ENCODE measurements at regions not wholly inside any gene's neighbourhood (a gene's known extent, or its start where the extent isn't known, plus 50 kb on each side); places are given as distances from the start of the nearest gene placed in this dataset.
"Not testable (repeated sequence)": the region's sequence is repeated elsewhere in the genome, so short reads cannot be mapped to it uniquely, and the experiment has no call there.

DNA sequence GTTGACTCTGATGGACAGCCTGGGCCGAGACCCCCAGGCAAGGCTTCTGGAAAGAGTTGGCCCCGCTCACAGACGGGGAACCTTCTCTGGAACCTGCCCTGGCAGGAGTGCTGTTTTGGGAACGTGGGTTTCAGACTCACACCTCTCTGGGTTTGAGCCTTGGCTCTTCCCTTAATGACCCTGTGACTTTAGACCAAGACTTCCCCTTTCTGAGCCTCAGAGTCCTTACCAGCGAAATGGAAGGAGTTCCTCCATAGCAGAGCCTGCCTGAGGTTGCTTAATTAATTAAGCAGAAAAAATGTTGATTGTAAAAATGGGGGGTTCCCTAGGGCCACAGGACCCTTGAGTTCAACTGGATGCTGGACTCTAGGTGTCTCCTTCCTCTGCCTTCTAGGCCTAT lies 408.2 kb downstream of the SEC14L1 start:
- DNase-seq (ENCODE audit: low read depth) = no peak

DNA sequence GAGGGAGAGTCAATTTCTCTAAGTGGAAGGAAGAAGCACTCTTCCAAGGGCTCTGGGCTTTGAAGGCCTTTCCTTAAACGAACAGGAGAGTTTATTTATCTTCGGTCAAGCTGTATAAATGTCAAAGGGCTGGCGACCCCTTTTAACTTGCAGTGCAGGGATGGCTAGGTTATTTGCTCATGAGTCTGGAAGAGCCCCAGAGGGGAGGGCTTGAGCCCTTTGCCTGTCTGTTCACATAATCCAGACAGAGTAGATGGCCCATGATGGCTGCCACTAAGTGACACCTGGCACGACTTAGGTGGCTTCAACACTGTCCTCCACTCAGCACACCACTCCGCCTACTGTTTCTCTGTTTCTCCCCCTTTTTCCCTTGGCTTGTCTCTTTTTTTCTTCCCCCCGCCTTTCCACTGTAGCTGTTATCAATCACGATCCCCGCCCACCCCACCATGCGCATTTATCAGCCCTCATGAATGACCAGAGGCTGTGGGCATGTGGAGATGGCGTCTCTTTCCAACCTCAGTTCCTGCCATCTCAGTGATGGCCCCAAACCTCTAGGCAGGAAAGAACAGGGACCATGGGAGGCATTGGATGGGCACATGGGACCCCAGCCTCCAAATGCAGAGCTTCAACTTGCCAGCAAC lies 408.7 kb upstream of the TNRC6C start:
- DNase-seq (ENCODE audit: low read depth) = no peak

DNA sequence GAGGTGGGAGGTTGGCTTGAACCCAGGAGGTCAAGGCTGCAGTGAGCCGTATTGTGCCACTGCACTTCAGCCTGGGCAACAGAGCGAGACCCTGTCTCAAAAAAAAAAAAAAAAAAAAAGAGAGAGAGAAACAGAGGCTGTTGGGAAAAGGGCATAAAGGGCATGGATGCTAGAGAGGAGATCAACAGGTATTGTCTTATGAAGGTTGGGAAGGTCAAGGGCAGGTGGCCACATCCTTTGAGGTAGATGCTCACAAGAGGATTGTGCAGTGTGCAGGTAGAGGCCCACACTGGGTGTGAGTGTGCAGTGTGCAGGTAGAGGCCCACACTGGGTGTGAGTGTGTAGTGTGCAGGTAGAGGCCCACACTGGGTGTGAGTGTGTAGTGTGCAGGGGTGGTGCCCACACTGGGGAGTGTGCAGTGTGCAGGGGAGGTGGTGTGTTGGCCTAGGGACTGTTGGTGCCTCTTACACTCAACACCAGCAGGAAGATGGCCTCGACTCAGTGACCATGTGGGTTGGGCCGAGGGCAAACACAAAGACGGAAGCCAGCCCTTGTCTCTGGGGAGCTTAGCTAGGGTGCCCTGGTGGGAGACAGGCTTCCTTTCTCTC lies 404.9 kb upstream of the TNRC6C start:
- no peak for DNase-seq (ENCODE audit: low read depth)

DNA sequence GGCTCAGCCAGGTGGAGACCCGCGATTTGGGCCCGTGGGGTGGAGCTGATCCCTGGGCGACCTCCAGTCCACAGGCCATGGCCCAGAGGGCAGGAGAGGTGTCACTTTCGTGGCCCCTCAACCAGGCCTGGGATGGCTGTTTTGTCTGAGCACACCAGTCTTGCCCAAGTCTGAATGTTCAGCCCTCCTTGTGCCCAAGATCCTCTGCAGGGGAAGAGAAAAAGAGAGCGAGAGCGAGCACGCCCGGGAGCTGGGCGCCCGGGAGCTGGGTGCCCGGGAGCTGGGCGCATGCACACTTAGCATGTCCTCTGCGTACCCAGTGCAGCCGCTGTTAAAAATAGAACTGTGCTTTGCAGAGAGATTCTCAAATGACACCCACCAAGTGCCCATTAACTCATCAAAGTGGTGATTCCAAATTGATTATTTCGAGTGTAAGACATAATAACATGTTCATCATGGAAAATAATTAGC lies 403.3 kb upstream of the TNRC6C start:
- no peak for DNase-seq (ENCODE audit: low read depth)

DNA sequence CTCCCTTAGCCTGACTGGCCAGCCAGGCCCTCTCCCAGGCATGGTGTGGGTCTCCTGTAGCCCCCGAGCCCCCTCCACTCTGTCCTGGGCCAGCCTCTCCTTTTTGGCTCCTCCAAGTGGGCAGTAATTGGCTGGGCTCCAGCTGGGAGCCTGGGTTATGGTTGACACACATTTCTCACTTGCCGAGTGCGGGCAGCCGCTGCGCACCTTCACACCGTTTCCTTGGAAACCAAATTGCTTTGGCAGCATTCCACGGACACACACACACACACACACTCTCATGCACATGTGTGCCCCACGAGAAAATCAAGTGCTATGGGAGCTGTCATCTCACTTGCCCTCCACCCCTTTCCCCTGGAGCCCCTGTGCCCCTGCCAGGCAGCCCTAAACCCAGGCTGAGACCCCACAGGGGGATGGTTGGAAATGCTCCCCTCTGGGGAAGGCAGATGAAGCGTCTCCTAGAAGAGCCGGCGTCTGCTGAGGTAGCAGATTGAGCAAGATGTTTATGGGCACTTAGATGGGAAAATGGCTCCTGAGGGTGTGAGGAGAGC lies 402.7 kb upstream of the TNRC6C start:
- DNase-seq (ENCODE audit: low read depth) = no peak

DNA sequence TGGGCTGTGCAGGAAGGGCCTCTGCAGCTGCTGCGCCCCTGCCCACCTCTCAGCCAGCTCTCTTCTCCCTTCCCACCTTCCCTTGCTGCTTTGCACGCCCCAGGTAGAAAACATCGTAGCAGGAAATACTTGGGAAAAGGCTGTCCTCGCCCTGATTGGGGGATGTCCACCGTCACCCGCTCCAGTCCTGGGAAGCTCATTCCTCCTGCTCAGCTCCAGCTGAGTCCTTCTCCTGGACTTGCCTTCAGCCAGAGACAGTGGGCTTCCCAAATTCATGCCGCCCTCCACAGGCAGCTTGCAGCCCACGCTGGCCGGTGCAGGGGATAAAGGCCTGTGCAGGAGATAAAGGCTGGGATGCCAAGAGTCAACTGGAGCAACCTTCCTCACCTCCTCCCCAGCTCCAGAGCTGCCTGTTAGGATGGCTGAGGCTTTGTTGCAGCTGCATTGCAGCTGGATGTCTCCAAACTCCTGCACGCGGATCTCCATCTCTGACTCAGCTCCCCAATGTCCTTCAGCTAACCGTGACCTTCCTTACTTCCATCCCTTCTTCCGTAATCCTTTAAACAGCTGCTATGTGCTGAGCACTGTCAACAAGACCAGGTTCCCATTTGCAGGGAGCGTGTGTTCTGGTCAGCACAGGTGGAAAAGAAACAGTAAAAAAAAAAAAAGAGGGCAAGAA lies 402.0 kb upstream of the TNRC6C start:
- DNase-seq (ENCODE audit: low read depth) = no peak

DNA sequence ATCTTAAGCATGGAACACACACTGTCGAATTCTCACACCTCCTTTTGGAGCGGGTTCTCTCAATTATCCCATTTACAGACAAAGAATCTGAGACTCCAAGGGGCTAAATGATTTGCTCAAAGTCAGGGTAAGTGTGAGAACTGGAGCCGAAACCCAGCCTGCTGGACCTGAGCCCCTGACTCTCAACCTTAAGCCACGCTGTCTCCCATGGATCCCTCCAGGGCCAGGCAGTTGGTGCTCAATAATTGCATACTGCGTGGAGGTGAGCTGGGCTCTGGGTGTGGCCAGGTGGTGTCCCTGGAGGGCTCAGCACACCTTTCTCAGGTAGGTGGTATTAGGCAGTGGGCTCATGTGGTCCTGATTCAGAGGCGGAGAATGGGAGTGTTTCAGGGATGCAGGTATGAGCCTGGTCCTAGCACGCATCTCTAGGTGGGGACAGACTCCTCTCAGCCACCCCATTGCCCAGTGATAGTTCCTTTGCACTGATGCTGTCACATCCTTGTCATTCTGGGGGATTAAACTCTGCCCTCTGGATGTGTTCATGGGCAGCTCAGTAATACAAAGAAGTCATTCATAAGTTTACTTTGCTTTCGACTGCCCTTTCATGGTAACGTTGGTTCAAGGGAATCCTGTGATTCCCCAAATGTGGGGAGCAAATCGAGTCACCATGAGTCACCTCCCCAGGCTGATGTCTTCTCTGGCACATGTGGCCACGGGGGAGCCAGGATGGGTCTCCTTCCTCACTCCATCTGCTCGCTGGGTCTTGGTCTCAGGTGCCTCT lies 399.5 kb upstream of the TNRC6C start:
- no peak for DNase-seq (ENCODE audit: low read depth)

DNA sequence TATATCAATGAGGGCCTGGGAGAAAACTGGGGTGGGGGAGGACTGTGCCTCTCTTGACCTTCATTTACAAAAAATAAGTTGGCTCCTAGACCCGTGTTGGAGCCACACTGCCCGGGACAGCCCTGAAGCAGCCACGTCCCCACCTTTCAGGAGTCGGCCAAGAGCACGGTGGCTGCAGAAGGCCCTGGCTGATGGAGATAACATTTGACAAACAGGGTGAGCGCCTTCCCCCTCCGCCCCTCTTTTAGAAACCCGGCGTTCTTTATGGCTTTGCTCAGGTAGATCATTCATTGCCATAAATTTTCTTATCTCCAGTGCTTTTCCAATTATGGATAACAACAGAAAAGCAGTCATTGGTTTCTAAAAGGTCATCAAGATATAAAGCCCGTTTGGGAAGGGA lies 398.1 kb upstream of the TNRC6C start:
- no peak for DNase-seq (ENCODE audit: low read depth)

DNA sequence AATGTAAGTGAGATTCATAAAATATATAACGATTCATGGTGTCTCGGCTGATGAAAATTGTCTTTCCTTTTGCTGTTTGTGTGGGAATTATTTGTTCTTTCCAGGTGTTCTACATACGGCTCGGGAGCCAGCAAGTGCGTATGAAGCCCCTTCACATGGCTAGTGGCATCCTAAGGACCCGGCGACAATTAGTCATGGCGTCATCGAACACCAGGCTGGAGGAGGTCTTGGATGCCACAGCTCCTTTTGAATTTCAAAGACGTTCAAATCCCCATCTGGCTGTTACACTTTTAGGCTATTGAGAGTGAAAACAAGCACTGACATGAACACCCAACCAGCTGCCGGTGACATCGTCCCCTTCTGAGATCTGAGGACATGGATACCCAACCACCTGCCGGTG lies 397.7 kb upstream of the TNRC6C start:
- DNase-seq (ENCODE audit: low read depth) = no peak

DNA sequence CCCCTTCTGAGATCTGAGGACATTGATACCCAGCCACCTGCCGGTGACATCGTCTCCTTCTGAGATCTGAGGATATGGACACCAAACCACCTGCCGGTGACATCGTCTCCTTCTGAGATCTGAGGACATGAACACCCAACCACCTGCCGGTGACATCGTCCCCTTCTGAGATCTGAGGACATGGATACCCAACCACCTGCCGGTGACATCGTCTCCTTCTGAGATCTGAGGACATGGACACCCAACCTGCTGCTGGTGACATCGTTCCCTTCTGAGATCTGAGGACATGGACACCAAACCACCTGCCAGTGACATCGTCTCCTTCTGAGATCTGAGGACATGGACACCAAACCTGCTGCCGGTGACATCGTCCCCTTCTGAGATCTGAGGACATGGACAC lies 396.1 kb upstream of the TNRC6C start:
- not testable (repeated sequence) for DNase-seq (ENCODE audit: low read depth)

DNA sequence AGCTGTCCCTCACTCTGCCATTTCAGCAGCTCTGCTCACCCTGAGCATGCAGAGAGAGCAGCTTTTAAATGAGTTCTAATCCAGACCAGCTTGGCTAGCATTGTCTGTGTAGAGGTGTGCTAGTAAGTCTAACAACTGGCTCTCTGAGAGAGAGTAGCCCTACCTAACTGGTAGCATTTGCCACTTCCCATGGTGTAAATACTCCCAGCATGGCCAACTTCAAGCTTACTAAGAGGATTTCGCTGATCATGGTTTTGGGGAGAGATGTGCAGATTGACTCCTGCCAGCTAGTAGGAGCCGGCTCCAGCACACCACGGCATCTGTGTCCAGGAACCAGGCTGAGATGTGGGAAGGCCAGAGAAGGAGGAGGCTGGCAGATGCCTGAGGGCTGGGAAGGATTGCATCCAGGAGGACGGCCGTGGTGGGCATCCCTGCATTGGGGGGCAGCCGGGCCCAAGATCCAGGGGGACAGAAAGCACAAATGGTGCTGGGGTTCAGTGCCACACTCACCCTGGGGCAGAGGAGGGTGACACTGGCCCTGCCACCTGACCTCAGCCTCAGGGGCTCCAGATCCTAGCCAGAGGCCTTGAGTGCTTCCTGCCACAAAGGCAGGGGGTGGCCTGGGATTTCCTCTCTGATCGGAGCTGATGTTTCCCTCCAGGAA lies 394.9 kb upstream of the TNRC6C start:
- DNase-seq (ENCODE audit: low read depth) = no peak

DNA sequence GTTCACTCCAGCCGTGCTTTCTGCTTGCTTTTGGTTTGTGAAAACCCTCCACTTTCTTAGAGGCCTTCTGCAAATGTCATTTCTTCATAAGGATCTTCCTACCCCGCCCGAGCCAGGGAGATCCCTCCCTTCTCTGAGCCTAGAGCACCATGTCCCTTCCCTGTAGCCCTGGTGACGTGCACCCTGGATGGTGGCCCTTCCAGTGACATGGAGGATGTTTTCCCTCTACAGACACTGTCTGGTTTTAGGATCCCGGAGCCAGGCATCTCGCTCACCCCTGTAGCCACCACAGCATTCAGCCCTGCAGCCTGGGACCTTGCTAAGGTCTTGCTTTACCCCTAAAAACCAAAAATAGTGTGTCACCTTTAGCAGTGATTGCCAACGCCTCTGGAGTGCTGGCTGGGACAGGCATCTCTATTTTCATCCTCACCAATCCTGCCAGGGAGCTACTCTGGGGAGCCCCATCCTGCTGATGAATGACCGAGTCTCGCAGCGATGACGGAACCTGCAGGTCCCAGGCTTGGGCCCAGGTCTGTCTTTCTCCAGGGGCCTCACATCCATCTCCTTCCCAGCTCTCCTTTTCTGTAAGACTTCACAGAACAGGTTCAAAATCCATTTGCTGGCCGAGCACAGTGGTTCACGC lies 394.1 kb upstream of the TNRC6C start:
- DNase-seq (ENCODE audit: low read depth) = no peak

DNA sequence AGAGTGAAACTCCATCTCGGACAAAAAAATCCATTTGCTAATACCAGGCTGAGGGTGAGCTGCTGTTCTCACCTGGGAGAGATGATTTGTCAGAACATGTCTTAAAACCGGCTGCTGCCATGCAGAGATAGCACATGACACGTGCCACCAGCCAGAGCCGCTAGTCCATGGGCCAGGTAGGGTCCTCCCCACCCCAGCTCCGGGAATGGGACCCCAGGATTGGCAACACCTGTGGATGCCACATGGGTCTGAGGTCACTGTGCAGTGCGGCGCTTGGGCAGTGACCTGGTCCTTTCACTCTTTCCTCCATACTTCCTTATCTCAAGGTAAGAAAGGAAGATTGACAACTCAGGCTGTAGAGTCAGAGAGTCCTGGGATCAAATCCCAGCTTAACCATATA lies 393.3 kb upstream of the TNRC6C start:
- DNase-seq (ENCODE audit: low read depth) = no peak

DNA sequence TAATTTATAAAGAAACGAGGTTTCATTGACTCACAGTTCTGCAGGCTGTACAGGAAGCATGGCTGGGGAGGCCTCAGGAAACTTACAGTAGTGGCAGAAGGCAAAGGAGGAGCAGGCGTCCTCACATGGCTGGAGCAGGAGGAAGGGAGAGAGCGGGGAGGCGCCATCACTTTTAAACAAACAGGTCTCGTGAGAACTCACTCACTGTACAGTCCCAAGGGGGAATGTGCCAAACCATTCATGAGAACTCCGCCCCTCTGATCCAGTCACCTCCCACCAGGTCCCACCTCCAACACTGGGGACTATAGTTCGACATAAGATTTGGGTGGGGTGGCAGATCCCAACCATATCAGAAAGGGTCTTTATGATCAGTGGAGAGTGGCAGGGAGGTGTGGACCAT lies 392.4 kb upstream of the TNRC6C start:
- no peak for DNase-seq (ENCODE audit: low read depth)

DNA sequence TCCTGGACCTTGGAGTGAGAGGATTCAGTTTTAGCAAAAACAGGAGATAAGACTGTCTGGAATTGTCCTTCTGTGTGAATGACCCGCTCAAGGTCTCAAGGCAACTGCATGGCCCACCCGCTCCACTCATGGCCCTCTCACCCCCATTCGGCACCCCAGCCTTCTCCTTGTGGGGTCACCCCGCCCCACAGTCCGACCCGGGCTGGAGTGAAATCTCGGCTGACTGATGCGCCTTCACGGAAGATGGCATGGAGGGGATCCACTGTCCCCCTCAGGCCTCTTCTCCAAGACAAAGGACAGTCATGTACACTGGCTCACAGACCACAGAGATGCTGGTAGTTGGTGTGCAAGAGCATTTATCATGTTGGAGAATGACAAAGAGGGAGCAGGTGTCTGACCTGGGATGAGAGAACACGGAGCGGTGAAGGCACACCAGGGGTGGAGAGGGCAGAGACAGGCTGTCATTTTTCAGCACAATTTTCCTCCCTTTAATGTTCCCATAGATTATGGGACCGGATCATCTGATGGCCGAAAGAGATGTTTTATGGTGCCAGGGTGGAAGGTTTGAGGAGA lies 391.9 kb upstream of the TNRC6C start:
- DNase-seq (ENCODE audit: low read depth) = no peak

DNA sequence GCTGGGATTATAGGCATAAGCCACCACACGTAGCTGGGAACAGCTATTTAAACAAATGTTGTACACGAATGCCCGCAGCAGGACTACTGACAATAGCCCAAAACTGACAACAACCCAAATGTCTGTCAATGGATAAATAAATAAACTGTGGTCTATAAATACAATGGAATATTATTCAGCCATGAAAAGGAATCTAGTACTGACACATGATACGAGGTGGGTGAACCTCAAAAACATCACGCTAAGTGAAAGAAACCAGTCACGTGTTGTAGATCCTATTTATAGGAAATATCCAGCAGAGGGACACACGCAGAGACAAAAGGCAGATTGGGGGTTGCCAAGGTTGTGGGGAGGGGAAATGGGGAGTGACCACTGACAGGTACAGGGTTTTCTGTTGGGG lies 390.0 kb upstream of the TNRC6C start:
- DNase-seq (ENCODE audit: low read depth) = no peak

DNA sequence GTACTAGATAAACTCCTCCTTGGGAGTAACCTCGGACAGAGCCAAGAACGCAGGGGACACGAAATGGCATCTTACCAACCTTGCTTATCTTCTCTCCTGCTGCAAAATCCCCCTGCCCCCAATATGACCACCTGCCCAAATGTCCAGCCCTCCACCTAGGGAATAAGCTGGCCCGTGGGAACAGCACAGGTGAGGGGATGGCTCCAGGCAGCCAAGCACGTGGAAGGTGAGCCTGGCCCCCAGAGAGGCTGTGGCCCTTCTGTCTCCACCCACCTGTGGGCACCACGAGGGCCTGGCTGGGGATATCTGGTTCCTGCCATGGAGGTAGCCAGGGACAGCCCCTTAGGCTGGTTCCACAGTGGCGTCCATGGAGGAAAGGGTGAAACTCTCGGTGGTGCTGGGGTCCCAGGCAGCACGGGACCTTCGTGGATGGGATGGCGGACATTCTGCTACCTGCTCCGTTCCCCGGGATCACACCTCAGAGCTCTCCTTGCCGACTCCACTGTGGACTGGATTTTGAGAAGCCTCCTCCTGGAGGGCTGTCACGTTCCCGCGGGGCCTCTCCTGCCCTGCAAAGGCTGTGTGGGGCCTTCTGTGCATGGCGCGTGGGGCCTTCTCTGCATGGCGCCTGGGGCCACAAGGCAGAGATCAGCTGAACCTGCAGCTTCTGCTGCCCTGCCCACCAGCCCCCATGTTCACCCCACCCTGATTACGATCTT lies 388.5 kb upstream of the TNRC6C start:
- no peak for DNase-seq (ENCODE audit: low read depth)

DNA sequence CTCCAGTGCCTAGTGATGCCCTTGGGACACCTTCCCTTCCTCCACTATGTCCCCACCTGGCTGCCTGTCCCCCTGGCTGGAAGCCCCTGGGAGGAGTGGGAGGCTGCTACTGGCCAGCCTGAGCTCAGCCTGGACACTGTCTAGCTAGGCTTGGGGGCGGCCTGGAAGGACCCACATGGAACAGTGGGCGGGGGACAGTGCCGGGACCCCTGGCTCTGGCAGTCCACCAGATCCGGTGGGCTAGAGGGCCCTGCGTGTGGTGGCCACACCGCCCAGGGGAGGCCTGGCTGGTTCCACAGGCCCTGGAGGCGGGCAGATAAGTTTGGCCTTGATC lies 388.0 kb upstream of the TNRC6C start:
- no peak for DNase-seq (ENCODE audit: low read depth)

DNA sequence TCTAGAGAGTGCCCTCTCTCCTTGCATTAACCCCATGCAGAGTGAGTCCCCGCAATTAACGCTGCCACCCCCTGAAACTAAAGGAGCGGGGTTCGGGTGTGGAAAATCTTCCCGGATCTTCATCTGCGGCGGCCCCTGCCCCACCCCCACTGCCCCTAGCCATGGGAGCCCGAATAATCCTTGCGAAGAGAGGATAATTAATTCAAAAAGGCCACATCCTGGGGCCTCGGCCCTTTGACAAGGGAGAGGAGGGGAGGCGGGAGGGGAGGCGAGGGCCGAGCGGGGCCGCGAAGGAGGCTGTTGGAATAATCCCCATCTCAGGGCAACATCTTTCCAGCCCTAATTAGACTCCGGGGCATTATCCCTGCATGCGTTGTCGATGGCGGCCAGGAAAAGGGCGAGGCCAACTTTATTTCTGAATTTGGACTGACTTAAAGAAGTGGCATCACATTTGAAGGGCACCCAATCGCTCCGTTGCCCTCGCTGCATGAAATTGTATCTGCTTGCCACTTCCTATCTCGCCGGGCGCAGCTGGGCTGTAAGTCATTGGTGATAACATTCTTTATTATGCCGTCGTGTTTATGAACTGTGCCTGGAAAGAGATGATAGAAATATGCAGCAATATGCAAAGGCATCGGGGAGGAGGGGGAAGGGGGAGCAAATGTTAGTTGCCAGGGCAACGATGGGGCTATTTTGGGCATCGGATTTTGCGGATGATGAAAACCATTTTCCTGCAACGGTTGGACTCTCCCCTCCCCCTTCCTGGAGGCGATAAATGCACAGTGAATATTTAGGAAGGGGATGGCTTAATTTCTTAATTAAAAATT lies 387.1 kb upstream of the TNRC6C start:
- no peak for DNase-seq (ENCODE audit: low read depth)

Measured in stromal cell of bone marrow (primary cell).